Activated CD4-positive, alpha-beta T cell treated with anti-CD3 and anti-CD28 coated beads, Interleukin-2, Interleukin-4, amounts not matched to agents 100 ng/mL and 50 ng/mL, durations not matched to agents 16 hours and 8 hours (primary cell): ENCODE measurements at regions not wholly inside any gene's neighbourhood (a gene's known extent, or its start where the extent isn't known, plus 50 kb on each side); places are given as distances from the start of the nearest gene placed in this dataset.
"Not testable (repeated sequence)": the region's sequence is repeated elsewhere in the genome, so short reads cannot be mapped to it uniquely, and the experiment has no call there.

ENCODE experiments used
- DNase-seq: peaks from one replicate; pipeline ENCODE4 v3.0.0-alpha.2; 2020; ENCODE audit warnings: low spot score

DNA sequence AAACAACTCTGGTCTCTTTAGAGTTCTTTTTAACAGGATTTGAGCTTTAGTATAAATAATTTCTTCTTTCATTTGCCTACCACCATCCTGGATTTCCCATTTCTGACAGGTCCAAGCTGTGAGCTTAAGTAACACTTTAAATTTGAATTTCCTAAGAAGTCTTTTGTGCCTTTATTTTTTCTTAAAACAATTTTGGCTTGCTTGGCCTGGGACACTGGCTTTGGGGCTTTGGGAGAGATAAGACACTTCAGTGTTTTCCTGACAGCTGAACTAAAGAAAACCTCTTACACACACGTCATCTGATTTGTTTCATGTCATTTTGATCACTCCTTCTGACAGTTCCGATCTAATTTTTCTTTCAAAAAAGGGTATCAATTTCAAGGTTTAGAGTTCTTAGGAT is 121.3 kb upstream of the BMPER start:
- DNase-seq: no peak

GRCh38 chr7:33788531-33788930 is 116.8 kb upstream of the BMPER start:
- no peak for DNase-seq

GRCh38 chr7:33789871-33790630 is 115.3 kb upstream of the BMPER start:
- no peak for DNase-seq

DNA sequence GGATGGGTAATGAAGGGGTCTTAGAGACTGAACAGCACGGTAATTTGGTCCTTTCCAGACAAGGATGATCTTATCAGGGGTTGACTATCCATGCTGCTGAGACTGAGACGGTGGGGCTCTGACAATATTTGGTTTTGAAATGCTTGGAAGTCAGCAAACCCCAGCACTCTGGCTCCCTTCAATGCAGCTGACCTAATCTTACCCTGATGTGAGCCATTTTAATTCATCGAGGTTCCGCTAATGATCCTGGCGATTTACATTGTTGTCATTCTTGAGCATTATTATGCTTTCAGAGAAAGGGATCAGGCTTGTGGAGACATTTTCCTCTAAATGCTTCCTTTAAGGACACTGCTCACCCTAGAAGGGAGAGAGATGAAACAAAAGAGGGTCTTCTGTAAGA is 114.6 kb upstream of the BMPER start:
- DNase-seq: no peak

DNA sequence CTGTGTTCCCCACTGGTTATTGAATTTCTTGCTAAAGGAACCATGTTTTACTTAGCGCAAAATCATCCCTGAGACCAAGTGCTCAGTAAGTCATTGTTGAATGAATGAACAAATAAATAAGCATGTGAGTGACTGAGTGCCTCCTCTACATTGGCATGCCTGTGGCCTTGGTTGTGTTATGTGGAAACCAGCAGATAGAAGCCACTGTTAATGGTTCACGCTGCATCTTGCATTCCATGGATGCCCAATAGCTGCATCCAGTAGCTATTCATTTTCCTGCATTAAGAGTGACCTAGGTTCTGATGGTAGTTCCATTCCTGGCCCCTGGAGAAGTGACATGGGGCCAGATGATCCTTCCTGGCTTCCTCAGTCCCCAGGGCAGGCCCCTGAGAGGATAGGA is 113.3 kb upstream of the BMPER start:
- DNase-seq: no peak

- DNase-seq: no peak
Measured at GRCh38 chr7:33792547-33793105, 112.7 kb upstream of the BMPER start.

DNA sequence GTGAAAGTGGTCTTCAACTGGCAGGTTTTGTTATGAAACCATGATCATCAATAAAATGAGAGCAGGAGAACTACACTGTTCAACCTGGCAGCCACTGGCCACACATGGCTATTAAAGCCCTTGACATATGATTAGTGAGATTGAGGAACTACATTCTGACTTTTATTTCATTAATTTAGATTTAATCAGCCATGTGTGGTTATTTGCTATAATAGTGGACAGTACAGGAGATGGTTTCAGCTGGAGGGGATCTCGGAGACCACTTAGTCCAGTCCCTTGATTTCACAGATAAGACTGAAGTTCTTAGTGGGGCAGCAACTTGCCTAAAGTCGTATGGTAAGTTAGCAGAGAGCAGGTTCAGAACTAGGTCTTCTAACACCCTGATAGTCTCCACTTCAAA is 111.7 kb upstream of the BMPER start:
- DNase-seq: no peak

DNA sequence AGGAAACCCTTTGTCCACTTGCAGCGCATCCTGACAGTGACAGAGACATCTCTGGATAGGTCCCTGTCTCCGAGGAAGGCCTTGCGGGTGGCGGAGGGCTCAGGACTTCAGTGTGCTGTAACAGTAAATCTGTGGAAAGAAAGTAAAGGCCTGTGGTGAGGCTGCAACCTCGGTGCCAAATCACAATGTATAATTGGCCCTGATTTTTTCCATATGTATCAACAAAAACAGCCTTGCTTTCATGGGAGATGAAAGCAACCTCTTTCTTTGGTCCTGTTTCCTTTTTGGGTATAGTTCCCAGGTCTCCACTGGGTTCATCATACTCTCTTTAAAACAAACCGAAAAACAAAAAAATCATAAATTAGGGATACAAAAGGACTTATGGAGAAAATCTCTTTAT is 110.9 kb upstream of the BMPER start:
- DNase-seq: no peak

- no peak for DNase-seq
Measured at GRCh38 chr7:33794959-33795358, 110.4 kb upstream of the BMPER start.

DNA sequence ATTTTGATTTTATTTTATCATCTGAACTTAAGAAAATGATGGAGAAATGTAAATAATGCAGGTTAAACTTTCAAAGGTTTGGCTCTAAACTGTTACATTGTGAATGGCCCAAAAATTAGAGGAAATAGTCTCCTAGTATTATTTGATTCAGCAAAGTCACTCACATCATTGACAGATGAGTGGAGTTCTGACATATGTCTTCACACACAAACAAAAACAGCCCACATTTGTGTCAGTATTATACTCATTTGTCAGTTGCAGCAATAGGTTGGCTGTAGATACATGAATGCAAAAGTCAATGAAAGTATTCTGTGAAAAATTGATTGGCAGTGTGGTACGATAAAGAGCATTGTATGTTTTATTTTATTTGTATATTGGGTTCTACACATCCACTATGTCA is 108.8 kb upstream of the BMPER start:
- no peak for DNase-seq

DNA sequence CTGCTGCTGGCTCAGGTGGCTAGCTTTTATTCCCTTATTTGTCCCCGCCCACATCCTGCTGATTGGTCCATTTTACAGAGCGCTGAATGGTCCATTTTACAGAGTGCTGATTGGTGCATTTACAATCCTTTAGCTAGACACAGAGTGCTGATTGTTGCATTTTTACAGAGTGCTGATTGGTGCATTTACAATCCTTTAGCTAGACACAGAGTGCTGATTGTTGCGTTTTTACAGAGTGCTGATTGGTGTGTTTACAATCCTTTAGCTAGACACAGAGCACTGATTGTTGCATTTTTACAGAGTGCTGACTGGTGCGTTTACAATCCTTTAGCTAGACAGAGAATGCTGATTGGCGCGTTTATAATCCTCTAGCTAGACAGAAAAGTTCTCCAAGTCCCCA is 107.8 kb upstream of the BMPER start:
- DNase-seq: not testable (repeated sequence)

DNA sequence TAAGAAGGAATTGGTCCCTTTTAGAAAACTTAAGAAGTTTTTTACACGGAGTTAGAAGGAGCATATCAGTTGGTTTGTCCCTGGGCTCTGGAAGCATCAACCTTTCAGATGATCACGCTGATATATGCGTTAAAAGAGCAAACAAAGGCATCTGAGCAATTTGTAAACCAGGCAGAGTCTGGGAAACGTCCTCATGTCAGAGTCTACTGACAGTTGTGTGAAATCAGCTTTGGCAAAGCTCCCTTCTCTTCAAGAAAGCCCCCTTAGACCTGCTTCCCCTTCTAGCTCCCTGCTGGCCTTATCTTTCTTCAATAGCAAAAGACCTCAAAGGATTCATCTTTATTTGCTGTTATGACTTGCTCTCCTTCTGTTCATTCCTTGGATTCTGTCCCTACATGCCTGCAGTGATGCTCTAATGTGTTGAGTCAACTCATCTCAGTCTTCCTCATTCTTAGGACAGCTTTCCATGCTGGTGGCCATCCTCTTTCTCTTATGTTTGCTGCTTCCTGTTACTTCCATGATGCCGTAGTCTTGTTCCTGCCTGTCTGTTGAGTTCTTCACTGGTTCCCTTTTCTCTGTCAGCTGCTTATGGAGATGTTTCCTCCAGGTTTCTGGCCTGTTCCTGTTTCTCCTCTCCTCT is 106.5 kb upstream of the BMPER start:
- DNase-seq: no peak

- DNase-seq: no peak
Measured at GRCh38 chr7:33799766-33800165, 105.6 kb upstream of the BMPER start.

DNA sequence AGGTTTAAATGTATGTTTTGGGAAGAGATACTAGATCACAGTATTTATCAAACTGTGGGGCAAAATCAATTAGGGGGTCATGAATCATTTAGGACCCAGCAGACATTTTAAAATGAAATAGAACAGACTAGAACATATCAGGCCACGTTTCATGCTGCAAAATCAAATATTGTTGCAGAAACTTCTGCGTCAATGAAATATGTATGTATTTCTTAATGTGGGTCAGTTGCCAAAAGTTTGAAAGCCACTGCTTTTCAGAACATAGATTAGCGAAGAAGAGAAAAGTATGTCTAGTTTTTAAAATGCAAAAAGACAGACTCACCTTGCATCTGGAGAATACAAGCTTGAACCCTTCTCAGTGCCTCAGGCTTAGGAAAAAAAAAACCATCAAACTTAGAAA is 102.7 kb upstream of the BMPER start:
- no peak for DNase-seq

GRCh38 chr7:33804140-33804660 is 101.1 kb upstream of the BMPER start:
- DNase-seq: no peak

- DNase-seq: no peak
Measured at GRCh38 chr7:33805630-33806233, 99.6 kb upstream of the BMPER start.

DNA sequence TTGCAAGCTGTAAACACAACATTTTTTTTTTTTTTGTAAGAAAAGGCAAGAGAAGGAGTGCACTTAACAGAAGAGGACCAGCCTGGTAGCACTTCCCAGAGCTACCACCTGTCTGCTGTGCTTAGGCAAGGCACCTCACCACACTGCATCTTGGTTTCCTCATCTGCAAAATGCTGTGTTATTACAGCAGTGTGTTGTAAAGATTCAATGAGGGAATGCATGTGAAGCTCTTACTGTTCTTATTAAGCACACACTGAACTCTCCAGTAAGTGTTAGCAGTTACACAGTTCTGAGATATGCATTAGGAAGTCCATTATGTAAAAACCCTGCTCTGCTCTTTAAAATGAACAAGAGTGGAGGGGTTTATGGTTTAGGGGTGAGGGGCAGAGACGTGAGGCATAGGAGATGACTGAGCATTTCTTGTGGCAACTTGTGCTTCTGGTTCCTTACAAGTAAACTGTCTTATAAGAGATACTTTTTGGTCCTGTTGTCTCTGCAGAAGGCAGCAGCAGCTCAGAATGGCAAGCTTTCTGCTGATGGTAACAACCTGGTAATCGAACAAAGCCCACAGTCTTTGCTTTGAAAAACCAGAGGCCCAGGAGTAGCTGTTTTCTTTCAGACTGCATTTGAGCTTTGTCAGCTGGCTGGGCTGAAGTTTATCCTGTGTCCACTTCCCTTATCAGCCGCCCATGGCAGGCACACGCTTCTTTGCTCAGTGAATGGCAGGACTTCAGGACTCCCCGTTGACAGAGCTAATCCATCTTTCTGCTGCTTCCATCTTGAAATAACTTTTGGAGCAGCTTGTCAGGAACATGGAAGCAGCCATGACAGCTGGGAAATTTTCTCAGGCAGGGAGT is 98.8 kb upstream of the BMPER start:
- DNase-seq: no peak

DNA sequence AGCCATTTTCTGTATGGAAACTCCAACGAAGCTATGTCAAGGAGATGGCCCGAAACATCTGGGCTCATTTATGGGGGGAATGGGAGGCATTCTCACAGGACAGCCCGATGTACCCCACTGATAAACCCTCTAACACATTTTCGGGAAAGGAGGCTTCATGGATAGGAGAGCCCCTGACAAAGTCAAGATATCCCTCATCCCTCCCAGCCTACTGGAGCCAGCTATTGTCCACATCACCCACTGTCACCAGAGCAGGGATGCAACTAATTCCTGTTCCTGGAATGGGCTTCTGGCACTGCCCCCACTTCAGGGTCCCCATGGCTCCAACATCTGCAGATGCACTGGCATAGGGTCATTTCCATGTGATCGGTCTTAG is 98.2 kb upstream of the BMPER start:
- no peak for DNase-seq

DNA sequence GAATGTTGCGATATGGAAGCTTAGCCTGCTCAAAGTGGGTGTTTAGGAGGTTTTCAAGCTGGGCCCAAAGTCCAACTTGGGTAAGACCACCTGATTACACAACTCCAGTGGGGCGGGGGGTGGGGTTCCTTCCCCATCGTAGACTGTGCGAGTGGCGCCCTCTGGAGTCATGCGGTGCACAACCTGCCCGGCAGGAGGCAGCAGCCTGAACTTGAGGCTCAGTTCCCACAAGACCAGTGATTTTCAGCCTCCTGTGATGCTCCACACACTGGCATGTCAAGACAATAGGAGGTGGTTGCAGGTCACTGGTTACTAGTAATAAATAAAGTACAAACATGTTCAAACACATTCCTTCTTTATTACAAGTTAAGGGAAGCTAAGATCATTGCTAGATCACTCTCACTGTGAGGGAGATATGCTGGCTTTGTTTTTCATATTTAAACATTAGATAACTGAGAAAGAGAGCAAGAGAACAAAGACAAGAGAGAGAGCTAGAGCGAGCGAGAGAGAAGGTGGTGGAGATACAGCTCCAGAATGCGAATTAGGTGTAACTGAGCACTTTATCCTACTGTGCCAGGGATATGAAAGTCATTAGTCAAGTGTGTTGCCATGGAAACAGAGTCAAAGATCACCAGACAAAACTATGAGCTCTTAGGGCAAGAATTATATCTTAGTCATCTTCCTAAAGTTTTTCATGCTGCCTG is 97.4 kb upstream of the BMPER start:
- no peak for DNase-seq

DNA sequence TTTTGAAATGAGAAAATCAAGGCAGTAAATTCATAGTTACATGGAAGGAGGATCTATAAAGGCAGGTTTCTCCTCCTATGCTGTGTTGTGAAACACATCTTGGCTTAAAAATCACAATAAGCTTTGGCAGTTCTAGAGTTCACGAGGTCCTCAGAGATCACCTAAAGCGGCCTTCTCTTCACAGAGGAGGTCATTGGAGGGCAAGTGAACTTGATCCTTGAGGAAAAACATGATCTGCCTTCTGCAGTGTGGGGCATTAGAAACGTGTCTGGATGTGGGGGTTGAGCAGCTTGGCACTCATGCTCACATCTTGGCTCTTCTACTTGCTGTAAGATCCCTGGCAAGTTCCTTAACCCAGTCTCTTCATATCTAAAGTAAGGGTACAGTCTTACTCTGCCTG is 96.1 kb upstream of the BMPER start:
- no peak for DNase-seq

- DNase-seq: no peak
Measured at GRCh38 chr7:33810356-33810755, 95.0 kb upstream of the BMPER start.
